ENCODE measurements at regions not wholly inside any gene's neighbourhood (a gene's known extent, or its start where the extent isn't known, plus 50 kb on each side); places are given as distances from the start of the nearest gene placed in this dataset.

DNA sequence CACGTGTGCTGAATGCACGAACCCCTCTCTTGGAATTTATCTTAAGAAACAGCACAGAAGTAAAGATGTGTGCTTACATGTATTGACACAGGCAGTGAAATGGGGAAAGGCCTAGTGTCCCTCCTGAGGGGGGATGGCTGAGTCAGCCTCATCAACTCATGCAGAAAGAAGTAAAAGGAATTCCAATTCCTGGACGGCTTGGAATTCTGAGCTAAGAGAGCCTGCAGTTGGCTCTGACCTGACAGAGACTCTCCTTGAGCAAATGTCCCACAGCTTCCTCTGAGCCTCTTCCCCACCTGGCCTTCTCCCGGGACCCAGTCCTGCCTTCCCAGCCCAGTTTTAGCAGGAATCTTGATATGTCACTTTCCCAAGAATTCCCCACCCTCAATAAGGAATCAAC, 542.4 kb upstream of the ADARB2 start:
- no peak for FAIRE-seq
- TF ChIP-seq TAF1 (IDR thresholded peaks at IDR 0.05; ENCODE audit: borderline replicate concordance, low read depth, low read length) (no peak), POLR2AphosphoS5 (IDR thresholded peaks at IDR 0.05; ENCODE audit: low read depth, low read length) (no peak)
- no peak for DNase-seq (ENCODE audit: insufficient read length)

DNA sequence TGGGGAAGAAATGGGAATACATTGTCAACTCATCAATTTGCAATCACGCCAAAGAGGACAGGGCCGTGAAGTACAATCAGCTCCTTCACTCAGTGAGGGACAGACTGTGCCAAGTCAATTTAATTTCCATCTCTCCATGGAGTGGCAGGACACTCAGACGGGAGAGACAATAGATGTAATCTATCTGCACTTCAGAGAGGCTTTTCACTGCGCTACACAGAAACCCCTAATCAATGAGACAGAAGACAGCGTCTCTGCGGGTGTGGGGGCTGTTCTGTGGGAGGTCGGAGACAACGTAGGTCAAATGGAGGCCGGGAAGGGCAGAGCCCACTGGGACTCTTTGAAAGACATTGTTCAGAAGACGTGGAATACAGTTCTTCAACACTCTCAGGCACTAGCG, 541.0 kb upstream of the ADARB2 start:
- TF ChIP-seq POLR2AphosphoS5 (IDR thresholded peaks at IDR 0.05; ENCODE audit: low read depth, low read length) (no peak), POLR2A (IDR thresholded peaks at IDR 0.05; ENCODE audit: low read depth, low read length) (no peak), TAF1 (IDR thresholded peaks at IDR 0.05; ENCODE audit: borderline replicate concordance, low read depth, low read length) (no peak)
- FAIRE-seq: no peak
- DNase-seq (ENCODE audit: insufficient read length): no peak

DNA sequence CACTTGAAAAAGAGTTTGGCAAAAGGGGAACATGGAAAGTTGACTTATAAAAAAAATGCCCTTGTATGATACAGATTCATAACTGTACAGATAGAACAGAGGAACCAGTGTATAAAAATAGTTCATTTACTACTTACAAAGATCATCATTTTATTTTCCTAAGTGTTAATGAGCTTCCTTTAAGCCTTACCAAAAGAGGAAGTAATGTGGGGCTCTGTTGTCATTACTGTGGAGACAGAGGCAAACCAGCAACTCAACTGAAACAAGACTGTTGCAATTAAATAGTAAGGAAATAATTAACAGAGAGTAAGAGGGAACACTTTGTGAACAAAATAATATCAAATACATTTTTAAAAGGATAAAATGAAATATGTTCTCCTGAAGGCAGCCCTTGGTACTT, 526.2 kb upstream of the ADARB2 start:
- DNase-seq (ENCODE audit: insufficient read length): no peak
- FAIRE-seq: no peak
- TF ChIP-seq TAF1 (IDR thresholded peaks at IDR 0.05; ENCODE audit: borderline replicate concordance, low read depth, low read length) (no peak), POLR2AphosphoS5 (IDR thresholded peaks at IDR 0.05; ENCODE audit: low read depth, low read length) (no peak), POLR2A (IDR thresholded peaks at IDR 0.05; ENCODE audit: low read depth, low read length) (no peak)

DNA sequence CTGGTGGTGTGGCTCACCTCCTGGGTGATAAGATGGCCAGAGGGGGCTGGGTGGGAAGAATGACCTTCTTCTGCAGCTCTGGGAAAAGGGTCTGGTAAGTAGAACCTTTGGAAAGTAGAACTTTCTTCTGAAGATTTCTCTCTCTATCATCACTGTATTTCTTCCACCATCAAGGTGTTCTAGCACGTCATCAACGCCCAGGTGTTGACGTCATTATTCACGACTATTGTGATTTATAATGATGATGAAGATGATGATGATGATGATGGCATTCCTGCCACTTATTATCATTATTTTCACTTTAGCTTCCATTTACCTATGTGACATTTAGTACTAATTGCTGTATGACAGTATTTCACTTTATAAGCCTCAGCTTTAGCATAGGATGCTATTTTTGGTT, 525.6 kb upstream of the ADARB2 start:
- no peak for FAIRE-seq
- TF ChIP-seq TAF1 (IDR thresholded peaks at IDR 0.05; ENCODE audit: borderline replicate concordance, low read depth, low read length): no peak
- no peak for DNase-seq (ENCODE audit: insufficient read length)

DNA sequence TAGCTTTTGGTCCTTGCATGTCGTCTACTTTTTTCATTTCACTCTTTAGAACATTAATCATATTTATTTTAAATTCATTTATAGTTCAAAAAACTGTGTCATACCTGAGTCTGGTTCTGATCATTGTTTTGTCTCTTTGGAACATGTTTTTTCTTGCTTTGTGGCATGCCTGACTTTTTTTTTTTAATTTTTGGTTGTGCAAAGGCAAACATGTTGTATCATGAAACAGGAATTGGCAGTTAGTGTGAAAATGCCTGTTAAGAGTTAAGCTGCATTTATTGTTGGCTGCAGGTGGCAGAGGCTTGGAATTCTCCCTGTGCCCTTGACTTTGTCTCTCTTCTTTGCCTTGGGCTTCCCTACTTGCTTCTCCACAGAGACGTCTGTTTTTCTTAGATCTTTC, 525.0 kb upstream of the ADARB2 start:
- DNase-seq (ENCODE audit: insufficient read length) (no peak), FAIRE-seq (no peak)
- TF ChIP-seq TAF1 (IDR thresholded peaks at IDR 0.05; ENCODE audit: borderline replicate concordance, low read depth, low read length) (no peak), POLR2A (IDR thresholded peaks at IDR 0.05; ENCODE audit: low read depth, low read length) (no peak), POLR2AphosphoS5 (IDR thresholded peaks at IDR 0.05; ENCODE audit: low read depth, low read length) (no peak)

DNA sequence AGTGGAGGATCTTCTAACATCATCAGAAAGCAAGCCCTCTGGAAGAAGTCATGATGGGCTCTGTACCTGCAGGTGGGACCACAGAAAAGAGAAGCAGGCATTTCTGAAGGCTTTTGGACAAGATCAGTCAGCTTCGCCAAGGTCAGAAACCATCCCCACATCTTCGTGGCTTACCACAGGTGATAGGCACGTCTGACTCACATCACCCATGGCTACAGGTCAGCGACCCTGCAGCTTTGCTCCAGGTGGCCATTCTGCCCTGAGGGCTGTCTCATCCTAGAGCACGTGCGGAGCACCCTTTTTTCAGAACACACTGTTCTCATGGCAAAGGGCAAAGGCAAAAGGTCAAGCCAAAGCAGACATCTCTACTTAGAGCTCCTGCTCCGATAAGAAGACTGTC, 518.9 kb upstream of the ADARB2 start:
- FAIRE-seq (no peak), DNase-seq (ENCODE audit: insufficient read length) (no peak)
- TF ChIP-seq TAF1 (IDR thresholded peaks at IDR 0.05; ENCODE audit: borderline replicate concordance, low read depth, low read length) (no peak), POLR2A (IDR thresholded peaks at IDR 0.05; ENCODE audit: low read depth, low read length) (no peak), POLR2AphosphoS5 (IDR thresholded peaks at IDR 0.05; ENCODE audit: low read depth, low read length) (no peak)

DNA sequence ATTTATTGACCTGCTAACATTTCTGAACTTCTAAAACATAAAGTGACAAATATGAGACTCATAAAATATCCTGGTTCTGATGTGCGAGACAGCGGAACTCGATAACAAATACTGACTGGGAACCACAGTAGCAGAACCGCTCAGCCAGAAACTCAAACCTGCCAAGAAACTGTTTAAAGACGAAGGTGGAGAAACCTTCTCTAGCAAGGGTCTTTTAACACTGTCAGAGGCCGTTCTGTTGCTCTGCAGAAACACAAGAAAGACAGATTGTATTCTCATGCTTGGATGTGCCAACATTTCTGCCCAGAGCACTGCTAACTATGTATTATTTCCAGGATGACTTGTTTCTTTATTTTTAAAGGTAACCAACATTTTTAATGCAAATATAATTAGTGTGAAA, 514.8 kb upstream of the ADARB2 start:
- no peak for FAIRE-seq
- DNase-seq (ENCODE audit: insufficient read length): no peak
- TF ChIP-seq POLR2AphosphoS5 (IDR thresholded peaks at IDR 0.05; ENCODE audit: low read depth, low read length) (no peak), TAF1 (IDR thresholded peaks at IDR 0.05; ENCODE audit: borderline replicate concordance, low read depth, low read length) (no peak), POLR2A (IDR thresholded peaks at IDR 0.05; ENCODE audit: low read depth, low read length) (no peak)

DNA sequence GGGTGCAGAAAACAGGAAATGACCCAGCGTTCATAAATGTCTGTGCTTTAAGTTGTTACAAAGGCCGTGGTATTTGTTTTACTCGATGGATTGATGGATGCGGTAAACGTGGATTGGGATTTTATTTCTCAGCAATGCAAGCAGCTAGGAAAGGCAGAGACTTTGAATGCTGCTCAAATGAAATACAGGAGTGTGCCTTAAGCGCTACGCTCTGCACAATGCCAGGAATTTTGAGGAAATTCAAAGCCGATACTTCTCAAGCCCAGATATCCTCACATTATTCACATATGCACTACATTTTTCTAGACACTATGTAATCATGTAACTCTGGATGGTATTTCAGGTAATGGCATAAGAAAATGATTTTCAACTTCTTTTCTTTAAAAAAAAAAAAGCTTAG, 514.3 kb upstream of the ADARB2 start:
- DNase-seq (ENCODE audit: insufficient read length): no peak
- TF ChIP-seq POLR2AphosphoS5 (IDR thresholded peaks at IDR 0.05; ENCODE audit: low read depth, low read length) (no peak), POLR2A (IDR thresholded peaks at IDR 0.05; ENCODE audit: low read depth, low read length) (no peak), TAF1 (IDR thresholded peaks at IDR 0.05; ENCODE audit: borderline replicate concordance, low read depth, low read length) (no peak)
- no peak for FAIRE-seq

DNA sequence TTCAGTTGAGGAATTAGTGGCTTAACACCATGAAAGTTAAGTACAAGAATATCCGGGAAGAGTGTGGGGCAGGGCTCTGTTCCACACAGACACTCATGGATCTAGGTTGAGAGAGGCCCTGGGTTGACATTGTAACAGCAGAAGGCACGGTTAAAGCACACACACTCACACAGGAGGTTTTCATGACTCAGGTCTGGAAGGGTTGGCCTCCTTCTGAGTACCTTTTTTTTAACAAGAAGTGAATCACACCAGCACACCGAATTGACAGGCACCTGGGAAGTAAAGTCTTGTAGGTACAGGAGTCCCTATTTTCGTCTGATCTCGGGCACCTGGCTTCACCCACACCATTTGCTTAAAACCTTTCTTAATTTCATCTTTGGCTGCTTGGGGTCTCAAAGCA, 509.4 kb upstream of the ADARB2 start:
- TF ChIP-seq TAF1 (IDR thresholded peaks at IDR 0.05; ENCODE audit: borderline replicate concordance, low read depth, low read length): no peak
- no peak for TF ChIP-seq POLR2A (IDR thresholded peaks at IDR 0.05; ENCODE audit: low read depth, low read length)
- no peak for TF ChIP-seq POLR2AphosphoS5 (IDR thresholded peaks at IDR 0.05; ENCODE audit: low read depth, low read length)
- FAIRE-seq: no peak

DNA sequence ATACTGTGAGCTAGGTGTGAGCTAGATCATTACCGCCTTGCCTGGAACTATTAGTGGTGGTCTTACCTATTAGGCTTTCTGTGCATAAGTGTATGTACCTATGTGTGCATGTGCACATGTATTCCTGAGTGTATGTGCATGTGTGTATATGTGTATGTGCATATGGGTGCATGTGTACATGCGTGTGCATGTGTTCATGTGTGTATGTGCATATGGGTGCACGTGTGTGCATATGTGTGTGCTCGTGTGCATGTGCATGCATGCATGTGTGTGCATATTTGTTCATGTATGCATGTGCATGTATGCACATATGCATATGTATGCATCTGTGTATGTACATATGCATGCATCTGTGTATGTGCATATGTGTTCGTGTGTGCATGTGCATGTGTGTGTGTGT, 508.3 kb upstream of the ADARB2 start:
- TF ChIP-seq POLR2AphosphoS5 (IDR thresholded peaks at IDR 0.05; ENCODE audit: low read depth, low read length): no peak
- no peak for TF ChIP-seq TAF1 (IDR thresholded peaks at IDR 0.05; ENCODE audit: borderline replicate concordance, low read depth, low read length)
- TF ChIP-seq POLR2A (IDR thresholded peaks at IDR 0.05; ENCODE audit: low read depth, low read length): no peak
- DNase-seq (ENCODE audit: insufficient read length) (no peak), FAIRE-seq (no peak)

More for the DNA sequence above, 509.4 kb upstream of the ADARB2 start:
- no peak for DNase-seq (ENCODE audit: insufficient read length)

DNA sequence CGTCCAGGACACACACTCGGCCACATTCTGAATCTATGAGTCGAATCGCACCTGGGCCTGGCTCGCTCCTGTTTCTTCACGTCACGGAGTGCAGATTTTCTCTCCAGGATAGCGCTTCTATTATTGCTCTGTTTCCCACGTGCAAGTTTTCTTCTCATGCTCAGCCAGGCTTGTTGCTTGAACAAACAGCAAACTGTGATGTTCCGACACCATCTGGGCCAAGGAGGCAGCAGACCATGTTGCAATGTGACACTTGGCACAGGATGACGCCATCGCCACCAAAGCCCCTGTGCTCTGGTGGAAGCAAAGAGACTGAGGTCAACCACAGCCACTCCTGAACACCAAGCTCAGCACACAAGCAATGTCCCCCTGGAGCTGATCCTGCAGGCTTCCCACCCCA, 507.1 kb upstream of the ADARB2 start:
- no peak for TF ChIP-seq POLR2AphosphoS5 (IDR thresholded peaks at IDR 0.05; ENCODE audit: low read depth, low read length)

DNA sequence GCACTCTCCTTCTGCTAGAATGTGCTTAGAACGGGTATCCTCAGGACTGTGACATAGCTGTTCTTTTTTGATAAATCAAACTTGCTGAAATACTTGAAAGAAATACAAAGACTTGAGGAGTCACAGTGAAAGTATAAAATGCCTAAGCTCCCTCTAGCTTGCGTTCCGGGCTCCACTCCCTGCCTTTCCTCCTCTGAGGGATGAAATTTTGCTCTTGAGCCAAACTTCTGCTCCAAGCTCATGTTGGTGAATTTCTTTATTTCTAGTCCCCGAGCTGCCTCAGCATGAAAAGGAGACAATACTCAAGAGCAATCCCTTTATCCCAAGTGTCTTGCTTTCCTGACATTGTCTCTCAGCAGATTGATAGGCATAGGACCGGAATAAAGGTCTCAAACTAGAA, 499.6 kb upstream of the ADARB2 start:
- FAIRE-seq: no peak
- TF ChIP-seq TAF1 (IDR thresholded peaks at IDR 0.05; ENCODE audit: borderline replicate concordance, low read depth, low read length): no peak
- no peak for TF ChIP-seq POLR2AphosphoS5 (IDR thresholded peaks at IDR 0.05; ENCODE audit: low read depth, low read length)
- no peak for TF ChIP-seq POLR2A (IDR thresholded peaks at IDR 0.05; ENCODE audit: low read depth, low read length)
- no peak for DNase-seq (ENCODE audit: insufficient read length)

More for the DNA sequence above, 507.1 kb upstream of the ADARB2 start:
- DNase-seq (ENCODE audit: insufficient read length) (no peak), FAIRE-seq (no peak)

DNA sequence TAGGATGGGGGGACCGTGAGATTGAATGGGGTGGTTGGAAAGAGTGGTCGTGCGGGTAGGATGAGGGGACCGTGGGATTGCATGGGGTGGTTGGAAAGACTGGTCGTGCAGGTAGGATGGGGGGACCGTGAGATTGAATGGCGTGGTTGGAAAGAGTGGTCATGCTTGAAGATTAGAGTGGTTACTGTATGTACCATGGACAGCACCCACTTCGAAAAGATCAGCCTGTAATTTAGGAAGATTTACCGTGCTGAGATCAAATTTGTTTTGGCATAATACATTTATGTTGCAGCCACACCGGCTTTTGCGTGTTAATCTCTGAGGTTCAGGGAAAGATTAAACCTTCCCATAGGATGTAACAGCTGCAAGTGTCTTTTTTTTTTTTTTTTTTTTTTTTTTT, 495.2 kb upstream of the ADARB2 start:
- DNase-seq (ENCODE audit: insufficient read length): no peak
- no peak for TF ChIP-seq TAF1 (IDR thresholded peaks at IDR 0.05; ENCODE audit: borderline replicate concordance, low read depth, low read length)
- TF ChIP-seq POLR2AphosphoS5 (IDR thresholded peaks at IDR 0.05; ENCODE audit: low read depth, low read length): no peak
- FAIRE-seq: no peak

Measured in GM12892 (cell line).